K562 (cell line): ENCODE measurements at regions not wholly inside any gene's neighbourhood (a gene's known extent, or its start where the extent isn't known, plus 50 kb on each side); places are given as distances from the start of the nearest gene placed in this dataset.

Experiments
- ATAC-seq: fragments of 200-7000 bp; cut with Tn5 transposase; 3 replicates; pipeline ENCODE4 v1.9.1; 2020; ENCODE audit warnings: moderate library complexity
- BruUV-seq: library from RNA; stranded (reverse); fragments of 400-500 nt; replicated peaks from 2 replicates; lab custom pipeline; 2021; lab: Mats Ljungman, UMichigan
- CTCF ChIA-PET: fragments of 300-600 bp; formaldehyde crosslinking; extraction: SDS; loops from one replicate; lab custom pipeline; 2021; ENCODE audit warnings: low intra/inter-chr PET ratio; lab: Yijun Ruan, JAX
- POLR2A ChIA-PET: fragments of 300-600, 350-650 bp; sonication (Branson Sonifier 250); formaldehyde crosslinking; extraction: SDS; loops from one replicate; lab custom pipeline; 2021; ENCODE audit warnings: antibody characterized with exemption, inconsistent platforms; lab: Yijun Ruan, JAX
- DNase-seq, 4 experiments: peaks; one replicate each; pipeline versions ENCODE4 v3.0.0 to v3.0.0-alpha.2; 2011 to 2018; ENCODE audit warnings: low spot score in 3 of 4, mixed read lengths in 3 of 4; ENCODE audit errors: extremely low read depth in 1 of 4
- FAIRE-seq: peaks from 2 replicates; lab custom pipeline; 2011; peaks lifted over from hg19 to GRCh38; lab: Jason Lieb, UNC
- H2AFZ ChIP-seq: 2 replicates; pipeline ENCODE4 v1.6.0; 2011; ENCODE audit warnings: low read depth, low read length, control low read depth, inconsistent platforms
- H3K27ac ChIP-seq: fragments of 200-600 bp; 3 replicates; pipeline ENCODE4 v1.8.0; 2011; ENCODE audit warnings: low read depth, mild to moderate bottlenecking, control low read depth, inconsistent platforms, low read length, moderate library complexity, mixed read lengths; ENCODE audit errors: extremely low read depth
- H3K27me3 ChIP-seq, 2 experiments: fragments of 300-600 bp in 1 of 2; 2 replicates in 1 of 2; 3 replicates in 1 of 2; pipeline versions ENCODE4 v1.6.0 to v1.8.0; 2011; ENCODE audit warnings: inconsistent platforms in 2 of 2, low read length in 2 of 2, mild to moderate bottlenecking in 1 of 2, mixed read lengths in 1 of 2, moderate library complexity in 1 of 2; ENCODE audit not compliant: control insufficient read depth in 2 of 2, insufficient read depth in 2 of 2
- H3K36me3 ChIP-seq: fragments of 300-600 bp; 3 replicates; pipeline ENCODE4 v1.8.0; 2011; ENCODE audit warnings: mild to moderate bottlenecking, low read length, inconsistent platforms; ENCODE audit not compliant: control insufficient read depth, insufficient read depth
- H3K4me1 ChIP-seq, 2 experiments: fragments of 200-600 bp in 1 of 2; replicated peaks in 1 of 2; 2 replicates in 1 of 2; 3 replicates in 1 of 2; pipeline versions ENCODE4 v1.5.1 to v1.8.0; 2011; ENCODE audit warnings: inconsistent platforms in 2 of 2, low read length in 2 of 2, mild to moderate bottlenecking in 1 of 2, mixed read lengths in 1 of 2, moderate library complexity in 1 of 2; ENCODE audit not compliant: control insufficient read depth in 2 of 2, insufficient read depth in 2 of 2
- H3K4me2 ChIP-seq: 2 replicates; pipeline ENCODE4 v1.6.1; 2011; ENCODE audit warnings: low read length, control low read depth, inconsistent platforms, mixed read lengths; ENCODE audit not compliant: insufficient read depth
- H3K4me3 ChIP-seq: fragments of 200-600 bp; sonication (generic), shearing (Covaris generic); 2 replicates; pipeline ENCODE4 v1.5.1; 2016; ENCODE audit warnings: control low read depth, inconsistent platforms
- H3K79me2 ChIP-seq: fragments of 200-600 bp; 3 replicates; pipeline ENCODE4 v1.8.0; 2011; ENCODE audit warnings: low read length, inconsistent platforms; ENCODE audit not compliant: control insufficient read depth, insufficient read depth
- H3K9ac ChIP-seq, 2 experiments: 2 replicates each; pipeline versions ENCODE4 v1.6.0 to v1.6.1; 2011; ENCODE audit warnings: low read depth in 2 of 2, low read length in 2 of 2, control low read depth in 1 of 2, inconsistent platforms in 1 of 2, mild to moderate bottlenecking in 1 of 2, mixed read lengths in 1 of 2; ENCODE audit not compliant: insufficient read depth in 1 of 2
- H3K9me1 ChIP-seq: one replicate; pipeline ENCODE4 v1.6.0; 2011; ENCODE audit warnings: inconsistent platforms, mild to moderate bottlenecking, low read length, moderate library complexity; ENCODE audit not compliant: control insufficient read depth, insufficient read depth
- H3K9me3 ChIP-seq: replicated peaks from 2 replicates; pipeline ENCODE4 v1.5.1; 2011; ENCODE audit warnings: low read depth, low read length, inconsistent platforms; ENCODE audit not compliant: control insufficient read depth, insufficient read depth
- H4K20me1 ChIP-seq: replicated peaks from 2 replicates; pipeline ENCODE4 v1.6.1; 2011; ENCODE audit warnings: low read length, inconsistent platforms, mixed read lengths; ENCODE audit not compliant: control insufficient read depth, insufficient read depth
- BHLHE40 ChIP-seq: IDR thresholded peaks from 2 replicates; pipeline ENCODE4 v1.6.1; 2011; ENCODE audit warnings: low read length, improper control_type of control experiment
- MITF ChIP-seq: IDR thresholded peaks from 2 replicates; pipeline ENCODE4 v1.6.1; 2014; ENCODE audit warnings: antibody characterized with exemption
- NONO ChIP-seq, 2 experiments: fragments of 200-400 bp in 1 of 2; fragments of 450-650 bp in 1 of 2; formaldehyde crosslinking in 1 of 2; IDR thresholded peaks; 2 replicates each; pipeline ENCODE4 v1.6.1; 2017; ENCODE audit warnings: low read depth in 2 of 2, mild to moderate bottlenecking in 2 of 2, moderate library complexity in 2 of 2, low read length in 1 of 2
- WGBS: fragments of 100-300 bp; shearing (Covaris generic); methylation state at CpG from one replicate; pipeline ENCODE4 v1.1.6; 2016; ENCODE audit warnings: low coverage, mixed read lengths; ENCODE audit not compliant: insufficient coverage; ENCODE audit errors: missing lambda C conversion rate; 5-methylcytosine and 5-hydroxymethylcytosine counted together
- in situ Hi-C: fragments of 300-500 bp; cut with MboI; formaldehyde crosslinking; loops from 4 replicates; pipeline ENCODE4 v1.15.0; 2018; ENCODE audit warnings: inconsistent platforms, mixed read lengths
- intact Hi-C: fragments of 100-400 bp; cut with micrococcal nuclease; formaldehyde crosslinking; loops from 2 replicates; pipeline ENCODE4 v1.14.2; 2022

- Histone ChIP-seq H3K36me3 (no peaks in the 10 kb centered on the region), H3K27me3 (peaks cover 0 to 52% of the 10 kb centered on the region in 2 experiments; a peak in 3 of 5 replicates), H2AFZ (no peak overlapping the region), H3K4me2 (no peak overlapping the region), H3K9me3 (no peaks in the 10 kb centered on the region), H3K4me1 (peaks cover 0 to 14% of the 10 kb centered on the region in 2 experiments; a peak in 2 of 5 replicates), H3K27ac (no peak overlapping the region), H3K4me3 (no peak overlapping the region), H3K9ac (no peak overlapping the region), H3K79me2 (no peaks in the 10 kb centered on the region), H4K20me1 (no peaks in the 10 kb centered on the region), H3K9me1 (peaks cover 3% of the 10 kb centered on the region)
- no peak for FAIRE-seq
- TF ChIP-seq BHLHE40 (0 out of 2 replicates have a peak, but pooled peaks have one; percentile 10), NONO (IDR thresholded peaks at IDR 0.05; ENCODE audit: low read depth in 2 of 2, low read length in 1 of 2) (no peak), MITF (no peak)
- no TSS peak for BruUV-seq
- ChIA-PET CTCF (no interaction called here), POLR2A (interaction anchor here (0.5 to 0.9 kb wide), 2 partner anchors 16 to 287 kb away, joined by 3 read pairs; no protein-coding TSS in a partner anchor)
- peak; percentile 46 to 69 (median 55) for DNase-seq
- intact Hi-C loops = no loop called here
- 0% methylated on average over 4 of the region's 4 CpGs for WGBS
- in situ Hi-C loops = no loop called here
- peak; percentile 78 for ATAC-seq
These were observed 106.8 kb downstream of the METRNL start for GRCh38 chr17:83186226-83186625.
